ENCODE measurements at regions not wholly inside any gene's neighbourhood (a gene's known extent, or its start where the extent isn't known, plus 50 kb on each side); places are given as distances from the start of the nearest gene placed in this dataset.

- no peak overlapping the region for H3K4me3 ChIP-seq
- TF ChIP-seq POLR2A (IDR thresholded peaks at IDR 0.05) (no peak), EP300 (IDR thresholded peaks at IDR 0.05; ENCODE audit: low read depth) (no peak), POLR2AphosphoS5 (IDR thresholded peaks at IDR 0.05) (no peak), CTCF (IDR thresholded peaks at IDR 0.05) (no peak)
- WGBS, 2 donors (ENCODE audit: low coverage in 1 of 2): 76 to 83% methylated on average over 5 to 6 of the region's 6 CpGs
- H3K4me1 ChIP-seq: no peaks in the 10 kb centered on the region
- no peak for DNase-seq
- no peak overlapping the region for H3K27ac ChIP-seq
- H3K9me3 ChIP-seq: no peaks in the 10 kb centered on the region
- no peaks in the 10 kb centered on the region for H3K27me3 ChIP-seq
- in situ Hi-C loops (cut with MboI; ENCODE audit: low pct_ligation_motif_present in 1 of 4, low pct_unique_long_range_greater_than_20kb in 1 of 4, low sequenced_read_pairs in 3 of 4): no loop called here
- intact Hi-C loops (cut with DNase I; ENCODE audit: low total_unique reads): no loop called here
- no peaks in the 10 kb centered on the region for H3K36me3 ChIP-seq
These were observed 290.8 kb upstream of the ZNF32 start for GRCh38 chr10:43939389-43939938.

GRCh38 chr10:43938810-43939209 is 290.1 kb upstream of the ZNF32 start:
- no peak overlapping the region for H3K4me3 ChIP-seq
- H3K9me3 ChIP-seq: no peaks in the 10 kb centered on the region
- H3K27me3 ChIP-seq: no peaks in the 10 kb centered on the region
- no peaks in the 10 kb centered on the region for H3K4me1 ChIP-seq
- no peak overlapping the region for H3K27ac ChIP-seq
- H3K36me3 ChIP-seq: no peaks in the 10 kb centered on the region
- WGBS, 2 donors (ENCODE audit: low coverage in 1 of 2): 64 to 83% methylated on average over 2 to 8 of the region's 8 CpGs
- in situ Hi-C loops (cut with MboI; ENCODE audit: low pct_ligation_motif_present in 1 of 4, low pct_unique_long_range_greater_than_20kb in 1 of 4, low sequenced_read_pairs in 3 of 4) (no loop called here), intact Hi-C loops (cut with DNase I; ENCODE audit: low total_unique reads) (no loop called here)
- no peak for DNase-seq
- no peak for TF ChIP-seq POLR2A (IDR thresholded peaks at IDR 0.05)

- no peak for DNase-seq
- no peaks in the 10 kb centered on the region for H3K36me3 ChIP-seq
- 73 to 89% methylated on average over 3 to 4 of the region's 4 CpGs for WGBS, 2 donors (ENCODE audit: low coverage in 1 of 2)
These were observed 282.7 kb upstream of the ZNF32 start for GRCh38 chr10:43931308-43931930.

GRCh38 chr10:43930777-43931176 is 282.1 kb upstream of the ZNF32 start:
- Histone ChIP-seq H3K4me3 (no peak overlapping the region), H3K9me3 (no peaks in the 10 kb centered on the region), H3K27ac (no peak overlapping the region), H3K36me3 (no peaks in the 10 kb centered on the region), H3K4me1 (no peaks in the 10 kb centered on the region), H3K27me3 (no peaks in the 10 kb centered on the region)
- intact Hi-C loops (cut with DNase I; ENCODE audit: low total_unique reads) (no loop called here), in situ Hi-C loops (cut with MboI; ENCODE audit: low pct_ligation_motif_present in 1 of 4, low pct_unique_long_range_greater_than_20kb in 1 of 4, low sequenced_read_pairs in 3 of 4) (no loop called here)
- WGBS, 2 donors (ENCODE audit: low coverage in 1 of 2): 93% methylated on average over 5 of the region's 5 CpGs; no CpG with 5 or more reads in 1 of the 2 donors
- no peak for DNase-seq
- TF ChIP-seq POLR2AphosphoS5 (IDR thresholded peaks at IDR 0.05) (no peak), CTCF (IDR thresholded peaks at IDR 0.05) (no peak), POLR2A (IDR thresholded peaks at IDR 0.05) (no peak), EP300 (IDR thresholded peaks at IDR 0.05; ENCODE audit: low read depth) (no peak)

More at GRCh38 chr10:43931308-43931930, 282.7 kb upstream of the ZNF32 start:
- H3K4me1 ChIP-seq: no peaks in the 10 kb centered on the region
- H3K9me3 ChIP-seq: no peaks in the 10 kb centered on the region
- TF ChIP-seq CTCF (IDR thresholded peaks at IDR 0.05) (no peak), POLR2A (IDR thresholded peaks at IDR 0.05) (no peak), POLR2AphosphoS5 (IDR thresholded peaks at IDR 0.05) (no peak), EP300 (IDR thresholded peaks at IDR 0.05; ENCODE audit: low read depth) (no peak)
- no peak overlapping the region for H3K4me3 ChIP-seq
- H3K27ac ChIP-seq: no peak overlapping the region
- intact Hi-C loops (cut with DNase I; ENCODE audit: low total_unique reads) (no loop called here), in situ Hi-C loops (cut with MboI; ENCODE audit: low pct_ligation_motif_present in 1 of 4, low pct_unique_long_range_greater_than_20kb in 1 of 4, low sequenced_read_pairs in 3 of 4) (no loop called here)
- no peaks in the 10 kb centered on the region for H3K27me3 ChIP-seq

GRCh38 chr10:43930243-43930642 is 281.6 kb upstream of the ZNF32 start:
- in situ Hi-C loops (cut with MboI; ENCODE audit: low pct_ligation_motif_present in 1 of 4, low pct_unique_long_range_greater_than_20kb in 1 of 4, low sequenced_read_pairs in 3 of 4): no loop called here
- WGBS, 2 donors (ENCODE audit: low coverage in 1 of 2): 83 to 100% methylated on average over 1 to 3 of the region's 3 CpGs

More at GRCh38 chr10:43930243-43930642, 281.6 kb upstream of the ZNF32 start:
- TF ChIP-seq POLR2A (IDR thresholded peaks at IDR 0.05) (no peak), POLR2AphosphoS5 (IDR thresholded peaks at IDR 0.05) (no peak), EP300 (IDR thresholded peaks at IDR 0.05; ENCODE audit: low read depth) (no peak), CTCF (IDR thresholded peaks at IDR 0.05) (no peak)
- intact Hi-C loops (cut with DNase I; ENCODE audit: low total_unique reads): no loop called here
- no peak overlapping the region for H3K4me3 ChIP-seq
- no peaks in the 10 kb centered on the region for H3K4me1 ChIP-seq
- DNase-seq: no peak
- no peaks in the 10 kb centered on the region for H3K9me3 ChIP-seq
- no peaks in the 10 kb centered on the region for H3K27me3 ChIP-seq
- no peak overlapping the region for H3K27ac ChIP-seq
- no peaks in the 10 kb centered on the region for H3K36me3 ChIP-seq

All from transverse colon (tissue), 4 donors.